Calu3 (cell line): ENCODE measurements at regions not wholly inside any gene's neighbourhood (a gene's known extent, or its start where the extent isn't known, plus 50 kb on each side); places are given as distances from the start of the nearest gene placed in this dataset.

ENCODE experiments used
- BruUV-seq: library from RNA; stranded (reverse); fragments of 400-500 nt; replicated peaks from 2 replicates; lab custom pipeline; 2021; lab: Mats Ljungman, UMichigan
- CTCF ChIA-PET: fragments of 300-600 bp; sonication (Branson Sonifier 250); formaldehyde crosslinking; loops from one replicate; lab custom pipeline; 2022; ENCODE audit warnings: antibody characterized with exemption; lab: Charles Lee
- DNase-seq: peaks from one replicate; pipeline ENCODE4 v3.0.0; 2022
- H3K27ac Mint-ChIP-seq: one replicate; pipeline ENCODE4 v1.8.0; 2022; ENCODE audit warnings: mixed read lengths; ENCODE audit not compliant: unreplicated experiment
- H3K27me3 Mint-ChIP-seq: one replicate; pipeline ENCODE4 v1.8.0; 2022; ENCODE audit warnings: mixed read lengths; ENCODE audit not compliant: unreplicated experiment
- H3K36me3 Mint-ChIP-seq: one replicate; pipeline ENCODE4 v1.8.0; 2022; ENCODE audit warnings: mild to moderate bottlenecking, moderate library complexity, mixed read lengths; ENCODE audit not compliant: insufficient read depth, unreplicated experiment
- H3K4me1 Mint-ChIP-seq: one replicate; pipeline ENCODE4 v1.8.0; 2022; ENCODE audit warnings: mild to moderate bottlenecking, low read depth, mixed read lengths; ENCODE audit not compliant: unreplicated experiment
- H3K4me3 Mint-ChIP-seq: one replicate; pipeline ENCODE4 v1.8.0; 2022; ENCODE audit warnings: mild to moderate bottlenecking, low read depth, moderate library complexity, mixed read lengths; ENCODE audit not compliant: unreplicated experiment
- H3K9me3 Mint-ChIP-seq: one replicate; pipeline ENCODE4 v1.8.0; 2022; ENCODE audit warnings: low read depth, mixed read lengths; ENCODE audit not compliant: unreplicated experiment
- intact Hi-C: fragments of 100-400 bp; cut with micrococcal nuclease; formaldehyde crosslinking; loops from one replicate; pipeline ENCODE4 v1.10.0; 2022; ENCODE audit not compliant: unreplicated experiment
- TF ChIP-seq, protein P1 (sequence below): fragments of 200-600 bp; IDR thresholded peaks from one replicate; pipeline ENCODE4 v1.8.0; 2022; ENCODE audit warnings: antibody characterized with exemption; ENCODE audit not compliant: unreplicated experiment

DNA sequence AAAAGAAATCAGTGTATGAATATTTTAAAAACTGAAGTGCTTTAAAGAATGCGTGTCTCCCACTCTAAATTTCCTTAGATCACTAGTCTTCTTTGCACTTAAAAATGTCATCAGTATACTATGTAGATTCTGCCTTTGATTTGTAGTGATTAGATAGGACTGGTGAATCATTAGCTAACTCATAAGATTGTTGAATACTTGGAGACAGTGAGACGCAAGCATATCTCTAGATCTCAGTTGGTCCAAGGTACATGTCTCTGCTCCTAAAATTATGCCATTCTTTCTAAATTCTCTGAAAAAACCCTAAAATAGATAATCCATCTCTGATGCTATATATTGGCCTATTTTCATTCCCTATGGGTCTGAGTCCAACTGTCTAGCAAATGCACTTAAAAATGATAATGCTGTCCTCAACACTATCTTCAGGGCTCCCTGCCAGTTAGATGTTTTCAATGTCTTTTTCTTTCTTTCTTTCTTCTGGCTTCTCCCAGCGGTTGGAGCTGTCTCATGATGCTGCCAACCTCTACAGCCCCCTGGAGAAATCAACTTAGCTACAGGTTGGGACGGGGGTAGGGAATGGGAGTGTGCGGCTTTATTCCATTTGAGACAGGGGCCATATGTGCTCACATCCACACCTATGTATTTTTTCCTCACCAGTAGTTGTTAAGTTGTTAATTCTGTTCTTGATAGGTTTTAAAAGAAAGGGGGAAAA is 301.0 kb downstream of the NDFIP2 start:
- CTCF ChIA-PET: no interaction called here
- Mint-ChIP-seq H3K9me3 (no peaks in the 10 kb centered on the region), H3K4me1 (no peaks in the 10 kb centered on the region), H3K27me3 (no peaks in the 10 kb centered on the region), H3K36me3 (no peaks in the 10 kb centered on the region), H3K4me3 (no peak overlapping the region), H3K27ac (no peak overlapping the region)
- intact Hi-C loops: no loop called here
- TF ChIP-seq, protein P1, sequence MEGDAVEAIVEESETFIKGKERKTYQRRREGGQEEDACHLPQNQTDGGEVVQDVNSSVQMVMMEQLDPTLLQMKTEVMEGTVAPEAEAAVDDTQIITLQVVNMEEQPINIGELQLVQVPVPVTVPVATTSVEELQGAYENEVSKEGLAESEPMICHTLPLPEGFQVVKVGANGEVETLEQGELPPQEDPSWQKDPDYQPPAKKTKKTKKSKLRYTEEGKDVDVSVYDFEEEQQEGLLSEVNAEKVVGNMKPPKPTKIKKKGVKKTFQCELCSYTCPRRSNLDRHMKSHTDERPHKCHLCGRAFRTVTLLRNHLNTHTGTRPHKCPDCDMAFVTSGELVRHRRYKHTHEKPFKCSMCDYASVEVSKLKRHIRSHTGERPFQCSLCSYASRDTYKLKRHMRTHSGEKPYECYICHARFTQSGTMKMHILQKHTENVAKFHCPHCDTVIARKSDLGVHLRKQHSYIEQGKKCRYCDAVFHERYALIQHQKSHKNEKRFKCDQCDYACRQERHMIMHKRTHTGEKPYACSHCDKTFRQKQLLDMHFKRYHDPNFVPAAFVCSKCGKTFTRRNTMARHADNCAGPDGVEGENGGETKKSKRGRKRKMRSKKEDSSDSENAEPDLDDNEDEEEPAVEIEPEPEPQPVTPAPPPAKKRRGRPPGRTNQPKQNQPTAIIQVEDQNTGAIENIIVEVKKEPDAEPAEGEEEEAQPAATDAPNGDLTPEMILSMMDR: no peak
- no peak for DNase-seq
- no TSS peak for BruUV-seq

- H3K4me1 Mint-ChIP-seq: no peaks in the 10 kb centered on the region
- no TSS peak for BruUV-seq
- H3K27ac Mint-ChIP-seq: no peak overlapping the region
- no peaks in the 10 kb centered on the region for H3K9me3 Mint-ChIP-seq
- CTCF ChIA-PET: no interaction called here
- H3K36me3 Mint-ChIP-seq: no peaks in the 10 kb centered on the region
- H3K27me3 Mint-ChIP-seq: no peaks in the 10 kb centered on the region
- no peak for DNase-seq
- intact Hi-C loops: no loop called here
- H3K4me3 Mint-ChIP-seq: no peak overlapping the region
- TF ChIP-seq, protein P1: no peak
Observed at GRCh38 chr13:79780240-79780639, 299.3 kb downstream of the NDFIP2 start.

DNA sequence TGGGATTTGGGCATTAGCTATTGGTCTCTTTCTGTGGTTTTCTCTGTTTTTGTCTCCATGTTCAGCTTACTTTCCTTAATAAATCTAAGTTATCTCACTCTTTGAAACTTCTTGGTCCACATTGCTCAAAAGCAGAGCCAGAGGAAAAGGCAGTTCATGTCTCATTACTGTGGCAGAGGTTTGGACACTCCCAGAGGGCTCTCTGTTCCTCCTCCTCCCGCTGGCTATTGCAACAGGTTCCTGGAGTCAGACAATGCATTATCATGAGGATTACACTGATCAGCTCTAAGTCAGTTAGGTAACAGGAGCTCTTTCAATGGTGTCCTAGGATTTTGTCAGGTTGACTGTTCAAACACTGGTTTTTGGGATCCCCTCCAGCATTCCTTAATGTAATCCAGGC is 298.8 kb downstream of the NDFIP2 start:
- intact Hi-C loops: loop anchor here (5.0 to 10.0 kb wide), 4 partner anchors 158 to 583 kb away; no protein-coding TSS in a partner anchor
- CTCF ChIA-PET: no interaction called here
- BruUV-seq: no TSS peak
- H3K27me3 Mint-ChIP-seq: no peaks in the 10 kb centered on the region
- H3K4me1 Mint-ChIP-seq: no peaks in the 10 kb centered on the region
- H3K27ac Mint-ChIP-seq: no peak overlapping the region
- H3K36me3 Mint-ChIP-seq: no peaks in the 10 kb centered on the region
- TF ChIP-seq, protein P1: no peak
- no peak for DNase-seq
- no peaks in the 10 kb centered on the region for H3K9me3 Mint-ChIP-seq
- H3K4me3 Mint-ChIP-seq: no peak overlapping the region

GRCh38 chr13:79778741-79779460 is 297.9 kb downstream of the NDFIP2 start:
- Mint-ChIP-seq H3K36me3 (no peaks in the 10 kb centered on the region), H3K27ac (no peak overlapping the region), H3K4me3 (no peak overlapping the region), H3K27me3 (no peaks in the 10 kb centered on the region), H3K4me1 (no peaks in the 10 kb centered on the region), H3K9me3 (no peaks in the 10 kb centered on the region)
- TF ChIP-seq, protein P1: no peak
- intact Hi-C loops: loop anchor here (5.0 to 10.0 kb wide), 4 partner anchors 158 to 583 kb away; no protein-coding TSS in a partner anchor
- DNase-seq: no peak
- BruUV-seq: no TSS peak
- CTCF ChIA-PET: no interaction called here
